Endothelial cell of umbilical vein (primary cell): ENCODE measurements at regions not wholly inside any gene's neighbourhood (a gene's known extent, or its start where the extent isn't known, plus 50 kb on each side); places are given as distances from the start of the nearest gene placed in this dataset.

Experiments used
- BruUV-seq: library from RNA; stranded (reverse); fragments of 400-500 nt; replicated peaks from 2 replicates; lab custom pipeline; 2021; lab: Mats Ljungman, UMichigan
- CTCF ChIA-PET: fragments of 300-600, 350-600 bp; sonication (Branson Sonifier 250); formaldehyde crosslinking; loops from one replicate; lab custom pipeline; 2021; ENCODE audit warnings: antibody characterized with exemption, inconsistent platforms; lab: Charles Lee
- POLR2A ChIA-PET: fragments of 300-600, 350-600 bp; sonication (Branson Sonifier 250); formaldehyde crosslinking; loops from one replicate; lab custom pipeline; 2021; ENCODE audit warnings: antibody characterized with exemption, inconsistent platforms; lab: Charles Lee
- DNase-seq: peaks from one replicate; pipeline ENCODE4 v3.0.0-alpha.2; 2011; ENCODE audit warnings: low read depth, low spot score
- FAIRE-seq: peaks from 2 replicates; lab custom pipeline; 2011; peaks lifted over from hg19 to GRCh38; lab: Jason Lieb, UNC
- H2AFZ ChIP-seq: 2 replicates; pipeline ENCODE4 v1.6.0; 2012; ENCODE audit warnings: low read depth, low read length, control low read depth, inconsistent platforms
- H3K27ac ChIP-seq: 2 replicates; pipeline ENCODE4 v1.5.1; 2011; ENCODE audit warnings: low read depth, mild to moderate bottlenecking, control low read depth, low read length, moderate library complexity; ENCODE audit not compliant: insufficient read depth
- H3K27me3 ChIP-seq, 2 experiments: 2 replicates each; pipeline versions ENCODE4 v1.6.0 to v1.6.1; 2011; ENCODE audit warnings: low read length in 2 of 2, mixed read lengths in 1 of 2; ENCODE audit not compliant: control insufficient read depth in 2 of 2, insufficient read depth in 2 of 2
- H3K36me3 ChIP-seq, 2 experiments: 2 replicates in 1 of 2; 3 replicates in 1 of 2; pipeline ENCODE4 v1.5.1; 2011; ENCODE audit warnings: low read length in 2 of 2, mild to moderate bottlenecking in 1 of 2, moderate library complexity in 1 of 2; ENCODE audit not compliant: control insufficient read depth in 2 of 2, insufficient read depth in 2 of 2; ENCODE audit errors: extremely low read depth in 1 of 2
- H3K4me1 ChIP-seq: 3 replicates; pipeline ENCODE4 v1.5.1; 2011; ENCODE audit warnings: mild to moderate bottlenecking, low read length; ENCODE audit not compliant: control insufficient read depth, insufficient read depth; ENCODE audit errors: extremely low read depth
- H3K4me2 ChIP-seq: 2 replicates; pipeline ENCODE4 v1.6.1; 2011; ENCODE audit warnings: low read length, control low read depth, mixed read lengths; ENCODE audit not compliant: insufficient read depth
- H3K4me3 ChIP-seq, 3 experiments: fragments of 200-600 bp in 1 of 3; sonication (generic), shearing (Covaris generic) in 1 of 3; replicated peaks in 1 of 3; 2 replicates each; pipeline ENCODE4 v1.5.1; 2011 to 2016; ENCODE audit warnings: control low read depth in 3 of 3, low read length in 3 of 3, mild to moderate bottlenecking in 2 of 3, inconsistent platforms in 1 of 3, low read depth in 1 of 3, moderate library complexity in 1 of 3; ENCODE audit not compliant: insufficient read depth in 1 of 3
- H3K79me2 ChIP-seq: 2 replicates; pipeline ENCODE4 v1.6.0; 2012; ENCODE audit warnings: low read length, inconsistent platforms; ENCODE audit not compliant: control insufficient read depth, insufficient read depth
- H3K9ac ChIP-seq: replicated peaks from 2 replicates; pipeline ENCODE3; 2011; ENCODE audit warnings: low read length, control low read depth; ENCODE audit not compliant: insufficient read depth; ENCODE audit errors: extremely low read depth
- H3K9me1 ChIP-seq: replicated peaks from 3 replicates; pipeline ENCODE4 v1.6.0; 2011; ENCODE audit warnings: mild to moderate bottlenecking, low read length; ENCODE audit not compliant: control insufficient read depth, insufficient read depth; ENCODE audit errors: extremely low read depth
- H3K9me3 ChIP-seq: replicated peaks from 2 replicates; pipeline ENCODE4 v1.5.1; 2012; ENCODE audit warnings: low read length, inconsistent platforms; ENCODE audit not compliant: control insufficient read depth, insufficient read depth
- H4K20me1 ChIP-seq: replicated peaks from 2 replicates; pipeline ENCODE3; 2011; ENCODE audit warnings: mild to moderate bottlenecking, low read length; ENCODE audit not compliant: control insufficient read depth, insufficient read depth; ENCODE audit errors: extremely low read depth
- EZH2 ChIP-seq: IDR thresholded peaks from 2 replicates; pipeline ENCODE4 v1.6.1; 2012; ENCODE audit warnings: borderline replicate concordance, low read depth, mild to moderate bottlenecking, moderate library complexity, low read length, inconsistent platforms; ENCODE audit not compliant: severe bottlenecking
- GATA2 ChIP-seq: IDR thresholded peaks from 2 replicates; pipeline ENCODE4 v1.7.0; 2011; ENCODE audit warnings: low read depth, mild to moderate bottlenecking, moderate library complexity, mixed read lengths, low read length; ENCODE audit not compliant: insufficient read length, insufficient read depth
- JUN ChIP-seq: IDR thresholded peaks from 2 replicates; pipeline ENCODE4 v1.6.1; 2011; ENCODE audit warnings: borderline replicate concordance, low read depth; ENCODE audit not compliant: insufficient read length, insufficient read depth
- MYC ChIP-seq: IDR thresholded peaks from one replicate; pipeline ENCODE4 v1.6.1; 2011; ENCODE audit warnings: mild to moderate bottlenecking, low read depth, low read length
- POLR2A ChIP-seq: IDR thresholded peaks from 2 replicates; pipeline ENCODE4 v1.6.1; 2012; ENCODE audit warnings: low read depth, mild to moderate bottlenecking, control low read depth, low read length
- dilution Hi-C: fragments of 300-500 bp; cut with MboI; formaldehyde crosslinking; loops from one replicate; pipeline ENCODE4 v1.15.0; 2019; ENCODE audit warnings: low sequenced_read_pairs; ENCODE audit not compliant: extremely low pct_ligation_motif_present
- intact Hi-C: fragments of 100-400 bp; cut with micrococcal nuclease; formaldehyde crosslinking; loops from one replicate; pipeline ENCODE4 v1.10.0; 2022
- TF ChIP-seq, protein P1 (sequence below), 2 donors: IDR thresholded peaks; 1 replicate in 1 of 2; 2 replicates in 1 of 2; pipeline ENCODE4 v1.5.1; 2011; ENCODE audit warnings: low read length in 2 of 2, mild to moderate bottlenecking in 2 of 2, moderate library complexity in 2 of 2, control low read depth in 1 of 2, inconsistent platforms in 1 of 2, low read depth in 1 of 2; ENCODE audit not compliant: insufficient read depth in 1 of 2; ENCODE audit errors: extremely low read depth in 1 of 2

DNA sequence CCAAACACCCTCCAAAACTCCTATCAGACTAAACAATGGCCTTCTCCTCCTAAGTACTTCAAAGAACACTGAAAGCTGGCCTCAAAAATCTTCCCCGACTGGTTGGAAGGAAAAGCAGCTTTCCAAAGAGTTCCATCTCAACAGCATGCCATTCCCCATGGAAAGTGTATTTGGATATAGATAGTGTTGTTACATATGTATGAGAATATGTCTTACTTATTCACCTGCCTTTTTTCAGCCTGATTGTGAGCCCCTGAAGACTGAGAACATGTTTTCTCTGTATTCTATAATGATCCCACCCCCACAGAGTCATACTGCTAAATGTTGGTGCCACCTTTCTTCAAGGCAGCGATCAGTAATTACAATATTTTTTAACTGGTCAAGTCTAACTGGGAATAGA is 185.4 kb upstream of the G2E3 start:
- H3K4me3 ChIP-seq, result no peak overlapping the region
- H3K27me3 ChIP-seq, result no peaks in the 10 kb centered on the region
- intact Hi-C loops, result no loop called here
- no peak overlapping the region for H2AFZ ChIP-seq
- dilution Hi-C loops, result no loop called here
- H3K9me1 ChIP-seq, result no peaks in the 10 kb centered on the region
- no TSS peak for BruUV-seq
- DNase-seq (no peak), FAIRE-seq (no peak)
- no peaks in the 10 kb centered on the region for H4K20me1 ChIP-seq
- H3K9me3 ChIP-seq, result no peaks in the 10 kb centered on the region
- H3K4me1 ChIP-seq, result no peaks in the 10 kb centered on the region
- no peak overlapping the region for H3K4me2 ChIP-seq
- TF ChIP-seq GATA2 (no peak), EZH2 (no peak), MYC (no peak), POLR2A (no peak), JUN (no peak)
- TF ChIP-seq, protein P1, sequence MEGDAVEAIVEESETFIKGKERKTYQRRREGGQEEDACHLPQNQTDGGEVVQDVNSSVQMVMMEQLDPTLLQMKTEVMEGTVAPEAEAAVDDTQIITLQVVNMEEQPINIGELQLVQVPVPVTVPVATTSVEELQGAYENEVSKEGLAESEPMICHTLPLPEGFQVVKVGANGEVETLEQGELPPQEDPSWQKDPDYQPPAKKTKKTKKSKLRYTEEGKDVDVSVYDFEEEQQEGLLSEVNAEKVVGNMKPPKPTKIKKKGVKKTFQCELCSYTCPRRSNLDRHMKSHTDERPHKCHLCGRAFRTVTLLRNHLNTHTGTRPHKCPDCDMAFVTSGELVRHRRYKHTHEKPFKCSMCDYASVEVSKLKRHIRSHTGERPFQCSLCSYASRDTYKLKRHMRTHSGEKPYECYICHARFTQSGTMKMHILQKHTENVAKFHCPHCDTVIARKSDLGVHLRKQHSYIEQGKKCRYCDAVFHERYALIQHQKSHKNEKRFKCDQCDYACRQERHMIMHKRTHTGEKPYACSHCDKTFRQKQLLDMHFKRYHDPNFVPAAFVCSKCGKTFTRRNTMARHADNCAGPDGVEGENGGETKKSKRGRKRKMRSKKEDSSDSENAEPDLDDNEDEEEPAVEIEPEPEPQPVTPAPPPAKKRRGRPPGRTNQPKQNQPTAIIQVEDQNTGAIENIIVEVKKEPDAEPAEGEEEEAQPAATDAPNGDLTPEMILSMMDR (IDR thresholded peaks at IDR 0.05; ENCODE audit: extremely low read depth in 1 of 2, insufficient read depth in 1 of 2, low read depth in 1 of 2, low read length in 2 of 2), result no peak
- no peaks in the 10 kb centered on the region for H3K36me3 ChIP-seq
- no peaks in the 10 kb centered on the region for H3K79me2 ChIP-seq
- ChIA-PET CTCF (interaction anchor here (1.9 to 3.9 kb wide), 4 partner anchors 11 to 237 kb away, joined by 4 to 32 read pairs (median 28); no protein-coding TSS in a partner anchor), POLR2A (no interaction called here)
- no peak overlapping the region for H3K9ac ChIP-seq
- H3K27ac ChIP-seq, result no peak overlapping the region
